SJSA1 (cell line): ENCODE measurements at regions not wholly inside any gene's neighbourhood (a gene's known extent, or its start where the extent isn't known, plus 50 kb on each side); places are given as distances from the start of the nearest gene placed in this dataset.
A peak's percentile ranks its signal among the peaks of the same experiment; 100 is the strongest.

Experiments used
- DNase-seq, 2 experiments: peaks; one replicate each; pipeline ENCODE4 v3.0.0-alpha.2; 2015 to 2020; ENCODE audit warnings: low spot score in 2 of 2, low read depth in 1 of 2
- H3K27ac ChIP-seq: fragments of 250-450 bp; sonication (Bioruptor Pico); 2 replicates; pipeline ENCODE4 v1.5.1; 2020; ENCODE audit warnings: mild to moderate bottlenecking, moderate library complexity
- H3K27me3 ChIP-seq: fragments of 250-450 bp; sonication (Bioruptor Pico); replicated peaks from 2 replicates; pipeline ENCODE4 v1.5.1; 2020; ENCODE audit warnings: mild to moderate bottlenecking, moderate library complexity
- H3K36me3 ChIP-seq: fragments of 250-450 bp; sonication (Bioruptor Pico); 2 replicates; pipeline ENCODE4 v1.5.1; 2020; ENCODE audit warnings: mild to moderate bottlenecking
- H3K4me1 ChIP-seq: fragments of 250-450 bp; sonication (Bioruptor Pico); replicated peaks from 2 replicates; pipeline ENCODE4 v1.6.1; 2021; ENCODE audit warnings: mild to moderate bottlenecking
- H3K4me3 ChIP-seq: fragments of 250-450 bp; sonication (Bioruptor Pico); 2 replicates; pipeline ENCODE4 v1.5.1; 2020; ENCODE audit warnings: mild to moderate bottlenecking
- H3K9me3 ChIP-seq: fragments of 250-450 bp; sonication (Bioruptor Pico); replicated peaks from 2 replicates; pipeline ENCODE4 v1.5.1; 2020; ENCODE audit warnings: mild to moderate bottlenecking

DNA sequence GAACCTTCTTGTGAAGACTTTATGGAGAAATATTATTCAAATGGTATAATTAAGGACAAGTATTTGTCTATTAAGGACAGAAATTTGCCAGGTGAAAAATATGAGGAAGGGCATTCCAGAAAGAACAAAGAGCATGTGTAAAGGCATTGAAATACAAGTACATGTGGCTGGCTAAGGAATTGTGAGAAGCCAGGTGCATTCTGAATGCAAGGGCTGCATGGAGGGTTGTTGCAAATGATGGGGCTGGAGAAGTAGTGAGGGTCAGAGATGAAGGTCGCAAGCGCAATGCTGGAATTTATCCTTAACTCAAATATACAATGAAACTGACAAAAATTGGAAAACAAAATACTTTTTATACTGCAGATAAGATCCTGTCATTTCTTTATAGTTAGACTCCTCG, 437.7 kb downstream of the ADAMTS20 start:
- H3K4me1 ChIP-seq: no peaks in the 10 kb centered on the region
- peak; percentile 70 to 85 for DNase-seq
- peaks cover 52% of the 10 kb centered on the region for H3K27me3 ChIP-seq
- no peak overlapping the region for H3K4me3 ChIP-seq
- H3K27ac ChIP-seq: no peak overlapping the region
- no peaks in the 10 kb centered on the region for H3K36me3 ChIP-seq
- peaks cover 3% of the 10 kb centered on the region; the same call in 1 of the 2 replicates for H3K9me3 ChIP-seq

DNA sequence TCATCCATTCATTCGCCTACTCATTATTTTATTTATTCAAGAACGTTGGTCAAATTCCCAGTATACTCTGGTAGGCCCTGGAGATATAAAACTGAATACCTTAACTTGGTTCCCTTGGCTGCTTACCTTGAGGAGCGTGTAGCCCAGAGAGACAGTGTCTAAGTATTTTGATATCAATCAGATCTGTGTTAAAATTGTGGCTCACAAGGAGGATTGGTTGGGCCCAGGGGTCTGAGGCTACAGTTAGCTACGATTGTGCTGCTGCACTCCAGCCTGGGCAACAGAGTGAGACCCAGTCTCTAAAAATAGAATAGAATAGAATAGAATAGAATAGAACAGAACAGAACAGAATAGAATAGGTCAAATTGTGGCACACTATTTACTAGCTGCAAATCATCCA, 438.4 kb downstream of the ADAMTS20 start:
- Histone ChIP-seq H3K36me3 (no peaks in the 10 kb centered on the region), H3K4me3 (no peak overlapping the region), H3K27ac (no peak overlapping the region), H3K4me1 (no peaks in the 10 kb centered on the region), H3K27me3 (peaks cover 51% of the 10 kb centered on the region), H3K9me3 (no peaks in the 10 kb centered on the region; the same call in 1 of the 2 replicates)
- DNase-seq: peak; percentile 58 to 87

DNA sequence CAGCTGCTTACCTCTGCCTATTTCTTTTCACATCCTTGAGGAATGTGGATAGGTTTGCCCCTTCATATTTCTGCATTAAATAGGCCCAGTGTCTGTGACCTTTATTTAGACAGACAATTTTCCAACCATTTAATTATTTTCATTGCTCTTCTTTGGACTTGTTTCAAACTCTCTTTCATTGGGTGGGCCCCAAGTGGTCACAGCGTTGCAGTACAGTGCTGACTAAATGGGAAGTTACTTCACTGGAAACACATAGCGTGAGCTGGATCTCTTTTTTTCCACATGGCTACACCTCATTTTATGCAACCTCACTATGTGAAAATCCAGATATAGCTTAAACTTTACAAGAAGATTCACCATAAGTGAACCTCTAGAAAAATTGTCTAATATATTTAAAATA, 438.9 kb downstream of the ADAMTS20 start:
- no peaks in the 10 kb centered on the region; the same call in 1 of the 2 replicates for H3K9me3 ChIP-seq
- DNase-seq: peak; percentile 80 to 91
- H3K4me3 ChIP-seq: no peak overlapping the region
- H3K4me1 ChIP-seq: no peaks in the 10 kb centered on the region
- no peaks in the 10 kb centered on the region for H3K36me3 ChIP-seq
- H3K27me3 ChIP-seq: peaks cover 56% of the 10 kb centered on the region
- no peak overlapping the region for H3K27ac ChIP-seq

DNA sequence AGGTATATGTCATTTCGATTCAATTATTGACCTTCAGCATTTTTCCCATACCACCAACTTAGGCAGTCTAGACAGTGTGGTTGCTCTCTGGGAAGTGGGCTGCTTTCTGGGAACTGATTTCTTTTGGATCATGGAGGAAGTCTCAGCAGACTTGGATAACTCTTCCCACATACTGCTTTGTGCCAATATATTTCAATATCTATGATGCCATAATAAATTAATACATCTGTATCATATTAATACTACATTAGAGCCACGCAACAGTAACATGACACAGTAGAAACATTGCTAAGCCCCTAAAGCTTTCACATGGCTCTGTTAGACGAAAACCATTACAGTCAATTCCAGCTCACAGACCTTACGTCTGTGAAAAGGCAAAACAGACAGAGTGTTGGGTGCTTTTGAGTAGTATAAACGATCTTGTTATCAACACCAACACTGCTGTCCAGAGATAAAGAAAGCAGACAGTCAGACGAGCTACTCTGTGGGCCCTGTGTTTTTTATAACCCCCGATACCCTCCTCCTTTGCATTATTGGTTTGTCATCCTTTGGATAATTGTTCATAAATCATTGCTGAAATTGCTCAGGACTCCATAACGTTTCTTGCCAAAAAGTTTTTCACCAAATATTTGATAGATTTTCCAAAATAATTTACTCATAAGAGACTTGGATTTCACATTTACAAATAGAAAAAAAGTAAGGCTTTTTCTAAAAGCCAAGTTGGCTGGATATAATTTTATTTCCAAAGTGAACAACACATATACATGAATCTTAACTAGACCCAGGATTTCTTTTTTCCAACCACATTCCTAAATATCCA, 439.7 kb downstream of the ADAMTS20 start:
- no peak overlapping the region for H3K27ac ChIP-seq
- H3K4me1 ChIP-seq: no peaks in the 10 kb centered on the region
- H3K27me3 ChIP-seq: peaks cover 62% of the 10 kb centered on the region
- no peak overlapping the region for H3K4me3 ChIP-seq
- H3K36me3 ChIP-seq: no peaks in the 10 kb centered on the region
- H3K9me3 ChIP-seq: no peaks in the 10 kb centered on the region; the same call in 1 of the 2 replicates
- peak; percentile 76 to 82 for DNase-seq

DNA sequence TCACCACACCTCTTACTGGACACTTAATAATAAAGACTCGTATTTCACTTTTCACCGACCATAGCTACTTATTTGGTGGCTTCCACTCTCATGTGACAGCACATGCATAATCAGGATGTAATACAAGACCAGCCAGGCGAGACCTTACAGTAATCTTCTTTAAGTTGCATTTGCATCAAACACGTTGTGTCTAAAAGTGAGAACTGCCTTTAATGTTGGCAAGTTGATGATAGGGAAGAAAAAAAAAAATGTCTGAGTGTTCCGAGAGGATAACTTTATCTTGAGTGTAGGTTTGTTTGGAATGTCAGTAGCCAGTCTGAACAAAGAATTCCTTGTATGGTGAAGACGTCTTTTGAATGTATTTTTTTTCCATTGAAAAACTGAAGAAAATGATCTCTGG, 440.4 kb downstream of the ADAMTS20 start:
- H3K9me3 ChIP-seq: no peaks in the 10 kb centered on the region
- H3K4me3 ChIP-seq: no peak overlapping the region
- H3K27me3 ChIP-seq: peaks cover 62% of the 10 kb centered on the region
- DNase-seq: peak in 1 of 2 experiments; percentile 81
- no peaks in the 10 kb centered on the region for H3K4me1 ChIP-seq
- H3K27ac ChIP-seq: no peak overlapping the region
- no peaks in the 10 kb centered on the region for H3K36me3 ChIP-seq

DNA sequence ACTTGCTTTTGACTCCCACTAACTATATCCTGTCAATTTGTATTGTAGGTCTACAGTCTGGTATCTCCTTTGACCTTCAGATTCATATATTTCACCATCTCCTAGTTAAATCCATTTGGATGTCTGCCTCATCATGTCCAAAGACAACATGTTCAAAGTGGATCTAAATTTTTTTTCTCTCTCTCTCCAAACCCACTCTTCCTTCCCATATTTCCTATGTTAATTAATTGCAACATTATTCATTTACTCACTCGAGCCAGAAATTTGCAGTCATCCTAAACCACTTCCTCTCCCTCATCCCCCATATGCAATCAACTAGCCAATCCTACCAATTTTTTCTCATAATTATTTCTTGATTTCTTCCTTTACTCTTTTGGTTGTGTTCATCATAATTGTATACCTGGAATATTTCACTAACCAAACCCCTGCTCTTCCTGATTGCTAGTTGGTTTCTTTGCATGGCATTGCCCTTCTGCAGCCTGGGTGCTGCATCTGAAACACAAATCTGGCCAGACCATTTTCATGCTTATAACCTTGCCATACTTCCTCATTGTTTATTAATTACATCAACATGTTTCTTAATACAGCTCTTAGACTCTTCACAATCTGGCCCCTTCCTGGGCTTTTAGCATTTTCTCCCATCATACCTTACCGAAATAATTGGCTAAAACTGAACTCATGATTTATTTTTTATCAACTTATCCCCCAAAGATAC, 442.2 kb downstream of the ADAMTS20 start:
- Histone ChIP-seq H3K4me3 (no peak overlapping the region), H3K27ac (no peak overlapping the region), H3K27me3 (peaks cover 69% of the 10 kb centered on the region), H3K9me3 (no peaks in the 10 kb centered on the region), H3K4me1 (peaks cover under 1% of the 10 kb centered on the region), H3K36me3 (no peaks in the 10 kb centered on the region)
- peak; percentile 74 to 76 for DNase-seq

DNA sequence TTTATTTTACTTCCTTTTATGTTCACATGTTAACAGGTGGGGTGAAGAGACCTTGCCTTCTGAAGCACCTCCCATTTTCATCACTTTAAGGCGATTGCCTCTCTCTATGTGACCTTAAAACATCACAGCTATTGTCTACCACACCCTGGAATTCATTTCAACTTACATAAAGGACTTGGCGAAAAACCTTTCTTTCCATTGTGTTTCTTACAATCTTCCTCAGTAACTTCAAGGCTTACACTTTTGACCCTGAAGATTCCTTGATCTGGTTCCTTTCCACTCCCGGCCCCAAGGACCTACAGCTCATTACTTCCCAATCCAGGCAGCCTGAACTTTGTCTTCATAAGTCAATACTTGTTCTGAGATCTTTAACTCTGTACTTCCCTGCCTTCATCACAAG, 443.3 kb downstream of the ADAMTS20 start:
- peak in 1 of 2 experiments; percentile 83 for DNase-seq
- no peaks in the 10 kb centered on the region for H3K36me3 ChIP-seq
- H3K4me1 ChIP-seq: peaks cover 5% of the 10 kb centered on the region
- H3K9me3 ChIP-seq: no peaks in the 10 kb centered on the region
- peaks cover 74% of the 10 kb centered on the region for H3K27me3 ChIP-seq
- no peak overlapping the region for H3K4me3 ChIP-seq
- no peak overlapping the region for H3K27ac ChIP-seq

DNA sequence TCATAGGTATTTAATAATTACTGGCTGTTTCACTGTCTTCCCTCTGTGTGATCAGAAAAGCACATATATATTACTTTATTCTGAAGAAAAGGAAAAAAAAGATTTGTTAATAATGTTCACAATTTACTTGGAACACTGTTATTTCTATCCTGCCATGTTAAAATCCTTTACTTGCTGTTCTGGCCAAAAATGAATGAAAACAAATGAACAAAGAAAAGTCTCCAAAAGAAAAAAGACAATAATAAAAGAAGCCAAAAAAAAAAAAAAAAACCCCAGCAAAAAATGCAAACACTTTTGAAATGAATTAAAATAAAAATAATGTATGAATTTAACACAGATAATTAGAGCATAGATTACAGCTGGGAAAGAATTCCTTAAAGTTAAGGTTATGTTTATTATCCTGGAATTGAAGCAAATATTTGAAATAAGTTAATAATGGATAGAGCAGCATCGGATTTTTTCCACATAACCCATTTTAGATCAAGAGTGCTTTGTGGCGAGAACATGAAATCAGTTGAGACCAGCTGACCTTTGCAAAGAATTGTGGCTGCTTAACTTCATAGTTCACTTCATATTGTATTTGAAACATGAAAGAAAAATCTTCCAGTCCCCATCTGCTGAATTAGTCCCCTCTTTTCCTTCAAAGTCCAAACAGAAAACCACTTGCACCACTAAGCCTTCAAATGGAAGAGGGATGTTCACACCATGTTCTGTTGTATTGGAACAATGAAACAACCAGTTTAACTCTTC, 444.8 kb downstream of the ADAMTS20 start:
- DNase-seq: peak; percentile 60 to 68
- Histone ChIP-seq H3K9me3 (no peaks in the 10 kb centered on the region), H3K27me3 (peaks cover 84% of the 10 kb centered on the region), H3K36me3 (no peaks in the 10 kb centered on the region), H3K4me1 (peaks cover 5% of the 10 kb centered on the region), H3K4me3 (no peak overlapping the region), H3K27ac (no peak overlapping the region)

DNA sequence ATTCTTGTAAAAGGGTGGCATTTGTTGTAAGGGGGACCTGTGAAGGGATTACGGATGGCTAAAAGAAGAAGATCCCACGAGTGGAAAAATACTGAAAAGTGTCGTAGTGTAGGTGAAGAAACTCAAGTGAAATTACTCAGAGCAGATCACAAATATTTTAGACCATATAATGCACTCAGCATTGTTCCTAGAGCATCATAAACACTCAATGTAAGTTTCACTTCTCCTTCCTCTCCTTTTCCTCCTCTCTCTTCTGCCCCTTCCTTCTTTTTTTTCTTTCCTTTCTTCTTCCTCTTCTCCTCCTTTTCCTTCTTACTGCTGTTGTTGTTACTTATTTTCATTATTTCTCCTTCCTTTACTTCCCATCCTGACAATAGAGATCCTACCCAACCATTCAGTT, 445.6 kb downstream of the ADAMTS20 start:
- Histone ChIP-seq H3K27ac (no peak overlapping the region), H3K36me3 (no peaks in the 10 kb centered on the region), H3K9me3 (no peaks in the 10 kb centered on the region), H3K4me1 (peaks cover 5% of the 10 kb centered on the region), H3K27me3 (peaks cover 85% of the 10 kb centered on the region), H3K4me3 (no peak overlapping the region)
- DNase-seq: no peak

DNA sequence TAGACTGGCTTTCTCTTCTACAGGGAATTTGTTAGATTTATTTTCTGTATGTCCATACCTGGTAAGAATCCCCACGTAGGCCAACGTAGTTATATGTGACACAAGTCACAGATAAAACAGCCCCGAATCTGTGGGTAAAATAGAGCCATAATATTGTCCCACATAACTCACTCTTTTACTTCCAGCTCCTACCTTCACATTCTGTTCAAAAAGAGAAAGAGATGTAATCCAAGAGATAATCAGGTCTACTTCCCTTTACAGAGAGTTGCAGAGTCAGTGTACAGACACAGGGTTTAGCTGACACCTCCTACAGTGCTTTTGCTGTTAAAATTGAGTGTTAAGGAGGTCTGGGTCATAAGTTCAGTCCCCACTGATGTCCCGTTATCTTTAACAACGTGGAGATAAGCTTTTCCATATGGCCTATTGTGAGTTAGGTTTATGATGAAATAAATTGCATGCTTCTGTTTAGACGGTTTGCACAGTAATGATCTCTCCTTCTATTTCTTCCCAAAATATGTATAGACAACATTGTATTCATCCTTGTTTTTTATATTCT, 446.5 kb downstream of the ADAMTS20 start:
- Histone ChIP-seq H3K36me3 (no peaks in the 10 kb centered on the region), H3K4me1 (peaks cover 5% of the 10 kb centered on the region), H3K4me3 (no peak overlapping the region), H3K9me3 (no peaks in the 10 kb centered on the region), H3K27ac (no peak overlapping the region), H3K27me3 (peaks cover 87% of the 10 kb centered on the region)
- DNase-seq: peak; percentile 61 to 75

DNA sequence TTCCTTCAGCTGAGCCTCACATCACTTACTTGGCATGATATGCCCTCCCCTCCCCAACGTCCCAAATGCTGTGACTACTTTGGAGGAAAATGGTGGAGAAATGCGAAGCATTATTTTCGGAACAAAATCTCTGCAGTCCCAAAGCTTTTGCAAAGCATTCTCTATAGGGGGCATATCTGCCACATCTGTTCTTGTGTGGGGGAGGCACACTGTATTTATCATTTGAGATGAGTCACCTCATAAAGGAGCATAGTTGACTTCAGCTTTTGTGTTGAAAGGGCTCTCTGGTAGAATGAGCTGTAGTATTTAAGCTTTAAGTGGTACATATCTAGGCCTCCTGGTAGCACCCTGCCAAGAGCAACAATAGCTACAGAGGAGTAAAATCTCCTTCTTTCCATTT, 447.5 kb downstream of the ADAMTS20 start:
- Histone ChIP-seq H3K4me1 (peaks cover 9% of the 10 kb centered on the region), H3K9me3 (no peaks in the 10 kb centered on the region), H3K36me3 (no peaks in the 10 kb centered on the region), H3K27ac (no peak overlapping the region), H3K27me3 (peaks cover 87% of the 10 kb centered on the region), H3K4me3 (no peak overlapping the region)
- DNase-seq: peak; percentile 90 to 95

DNA sequence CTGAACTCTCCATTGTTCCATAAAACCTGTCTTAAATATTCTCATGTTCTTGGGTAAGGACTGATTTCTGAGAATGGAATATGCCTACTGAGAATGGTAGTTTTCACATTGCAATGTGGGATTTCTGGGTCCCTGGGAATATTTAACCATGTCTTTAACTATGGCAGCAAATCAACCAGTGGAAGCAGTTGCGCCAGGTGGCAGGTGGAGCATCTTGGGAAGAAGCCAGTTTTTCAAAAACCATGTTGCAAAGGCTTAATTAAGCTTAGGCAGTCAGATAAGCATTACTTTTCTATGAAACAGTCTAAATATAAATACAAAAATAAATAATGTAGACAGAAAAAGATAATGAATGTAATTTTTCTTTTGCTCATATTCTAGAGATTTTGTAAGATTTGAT, 448.1 kb downstream of the ADAMTS20 start:
- no peak overlapping the region for H3K27ac ChIP-seq
- peaks cover 92% of the 10 kb centered on the region for H3K27me3 ChIP-seq
- H3K4me3 ChIP-seq: no peak overlapping the region

DNA sequence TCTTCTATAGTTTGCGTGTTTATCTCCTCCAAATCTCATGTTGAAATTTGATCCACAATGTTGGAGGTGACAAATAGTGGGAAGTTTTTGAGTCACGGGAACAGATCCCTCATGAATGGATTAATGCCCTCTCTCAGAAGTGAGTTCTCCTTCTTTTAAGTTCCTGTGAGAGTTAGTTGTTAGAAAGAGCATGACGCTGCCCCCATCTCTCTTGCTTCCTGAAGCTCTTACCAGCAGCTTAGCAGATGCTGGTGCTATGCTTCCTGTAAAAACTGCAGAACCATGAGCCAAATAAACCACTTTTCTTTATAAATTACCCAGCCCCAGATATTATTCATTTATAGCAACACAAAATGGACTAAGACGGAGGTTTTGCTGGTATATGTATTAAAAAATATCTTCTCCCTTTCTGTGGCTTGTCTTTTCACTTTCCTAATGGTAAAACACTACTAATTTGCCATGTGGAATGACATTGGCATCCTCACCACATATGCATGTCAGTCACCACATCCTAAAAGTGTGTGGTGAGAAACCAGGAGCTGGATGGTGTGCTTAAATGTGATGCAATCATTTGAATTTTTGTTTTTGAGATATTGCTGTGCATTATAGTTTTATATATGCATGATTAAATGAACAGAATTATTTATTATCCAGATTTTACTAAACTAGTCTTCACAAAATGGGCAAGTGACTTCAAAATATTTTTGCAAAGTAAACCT, 449.3 kb downstream of the ADAMTS20 start:
- peaks cover 9% of the 10 kb centered on the region for H3K4me1 ChIP-seq
- H3K27ac ChIP-seq: no peak overlapping the region
- no peak overlapping the region for H3K4me3 ChIP-seq
- H3K9me3 ChIP-seq: no peaks in the 10 kb centered on the region
- H3K36me3 ChIP-seq: no peaks in the 10 kb centered on the region
- H3K27me3 ChIP-seq: peaks cover 92% of the 10 kb centered on the region
- DNase-seq: peak; percentile 75 to 82

More for the DNA sequence above, 448.1 kb downstream of the ADAMTS20 start:
- H3K9me3 ChIP-seq: no peaks in the 10 kb centered on the region
- H3K36me3 ChIP-seq: no peaks in the 10 kb centered on the region
- DNase-seq: peak in 1 of 2 experiments; percentile 78
- peaks cover 9% of the 10 kb centered on the region for H3K4me1 ChIP-seq
